Mesodermal cell (in vitro differentiated cells): ENCODE measurements at regions not wholly inside any gene's neighbourhood (a gene's known extent, or its start where the extent isn't known, plus 50 kb on each side); places are given as distances from the start of the nearest gene placed in this dataset.

Experiments used
- H3K27ac ChIP-seq: 2 replicates; pipeline ENCODE4 v1.7.0; 2013; ENCODE audit warnings: mild to moderate bottlenecking, low read depth, low read length, moderate library complexity; ENCODE audit not compliant: severe bottlenecking
- H3K36me3 ChIP-seq: 2 replicates; pipeline ENCODE4 v1.7.1; 2013; ENCODE audit warnings: mild to moderate bottlenecking, low read length, moderate library complexity; ENCODE audit not compliant: control insufficient read depth, insufficient read depth
- H3K4me1 ChIP-seq: one replicate; pipeline ENCODE4 v1.7.1; 2013; ENCODE audit warnings: mild to moderate bottlenecking, low read length; ENCODE audit not compliant: insufficient read depth, control insufficient read depth, poor library complexity, severe bottlenecking
- H3K4me3 ChIP-seq: 2 replicates; pipeline ENCODE4 v1.7.0; 2013; ENCODE audit warnings: low read length, control low read depth, mild to moderate bottlenecking; ENCODE audit not compliant: insufficient read depth, poor library complexity, severe bottlenecking; ENCODE audit errors: extremely low read depth
- H3K9me3 ChIP-seq: 2 replicates; pipeline ENCODE4 v1.7.1; 2013; ENCODE audit warnings: mild to moderate bottlenecking, low read length, moderate library complexity; ENCODE audit not compliant: control insufficient read depth
- WGBS, 2 experiments: methylation state at CpG; one replicate each; pipeline ENCODE4 v1.1.5; 2013; ENCODE audit warnings: missing lambda C conversion rate in 2 of 2; ENCODE audit not compliant: insufficient coverage in 2 of 2; 5-methylcytosine and 5-hydroxymethylcytosine counted together

- WGBS, 2 experiments, result 88% methylated on average over 1 of the region's 2 CpGs; no CpG with 5 or more reads in 1 of the 2 experiments
- H3K27ac ChIP-seq, result no peak overlapping the region
Observed at GRCh38 chr5:17445185-17445584, 52.8 kb upstream of the TAF11L2 start.

More at GRCh38 chr5:17445185-17445584, 52.8 kb upstream of the TAF11L2 start:
- Histone ChIP-seq H3K4me3 (no peak overlapping the region), H3K4me1 (no peaks in the 10 kb centered on the region), H3K9me3 (no peaks in the 10 kb centered on the region), H3K36me3 (no peaks in the 10 kb centered on the region)
